ENCODE measurements at regions not wholly inside any gene's neighbourhood (a gene's known extent, or its start where the extent isn't known, plus 50 kb on each side); places are given as distances from the start of the nearest gene placed in this dataset.

DNA sequence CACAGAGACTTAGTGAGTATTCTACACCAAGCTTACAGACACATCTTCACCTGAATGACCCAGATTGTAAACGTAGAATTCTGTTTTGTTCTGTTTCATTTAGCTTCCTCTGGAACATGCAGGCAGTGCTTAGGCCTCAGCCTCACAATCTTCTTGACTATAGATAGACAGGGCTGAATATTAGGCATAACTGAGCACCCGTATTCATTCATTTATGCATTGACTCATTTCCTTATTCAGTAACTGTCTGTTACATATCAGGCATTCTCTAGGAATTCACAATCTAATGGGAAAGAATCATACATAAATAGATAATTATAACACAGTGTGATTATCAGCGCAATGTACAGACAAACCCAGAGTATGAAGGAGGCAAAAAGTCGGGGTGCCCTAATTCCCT lies 124.9 kb upstream of the ETAA1 start (continued):
- TF ChIP-seq, protein P1, sequence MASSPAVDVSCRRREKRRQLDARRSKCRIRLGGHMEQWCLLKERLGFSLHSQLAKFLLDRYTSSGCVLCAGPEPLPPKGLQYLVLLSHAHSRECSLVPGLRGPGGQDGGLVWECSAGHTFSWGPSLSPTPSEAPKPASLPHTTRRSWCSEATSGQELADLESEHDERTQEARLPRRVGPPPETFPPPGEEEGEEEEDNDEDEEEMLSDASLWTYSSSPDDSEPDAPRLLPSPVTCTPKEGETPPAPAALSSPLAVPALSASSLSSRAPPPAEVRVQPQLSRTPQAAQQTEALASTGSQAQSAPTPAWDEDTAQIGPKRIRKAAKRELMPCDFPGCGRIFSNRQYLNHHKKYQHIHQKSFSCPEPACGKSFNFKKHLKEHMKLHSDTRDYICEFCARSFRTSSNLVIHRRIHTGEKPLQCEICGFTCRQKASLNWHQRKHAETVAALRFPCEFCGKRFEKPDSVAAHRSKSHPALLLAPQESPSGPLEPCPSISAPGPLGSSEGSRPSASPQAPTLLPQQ (tag by site-specific recombination; IDR thresholded peaks at IDR 0.05), result no peak
- TF ChIP-seq, protein P2, sequence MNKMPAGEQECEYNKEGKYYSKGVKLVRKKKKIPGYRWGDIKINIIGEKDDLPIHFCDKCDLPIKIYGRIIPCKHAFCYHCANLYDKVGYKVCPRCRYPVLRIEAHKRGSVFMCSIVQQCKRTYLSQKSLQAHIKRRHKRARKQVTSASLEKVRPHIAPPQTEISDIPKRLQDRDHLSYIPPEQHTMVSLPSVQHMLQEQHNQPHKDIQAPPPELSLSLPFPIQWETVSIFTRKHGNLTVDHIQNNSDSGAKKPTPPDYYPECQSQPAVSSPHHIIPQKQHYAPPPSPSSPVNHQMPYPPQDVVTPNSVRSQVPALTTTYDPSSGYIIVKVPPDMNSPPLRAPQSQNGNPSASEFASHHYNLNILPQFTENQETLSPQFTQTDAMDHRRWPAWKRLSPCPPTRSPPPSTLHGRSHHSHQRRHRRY (tag by site-specific recombination; IDR thresholded peaks at IDR 0.05), result no peak
- TF ChIP-seq ZNF621 (tag by site-specific recombination; IDR thresholded peaks at IDR 0.05), result no peak
- no peak for TF ChIP-seq ZNF324 (tag by site-specific recombination; IDR thresholded peaks at IDR 0.05)
- no peak for TF ChIP-seq ZNF292 (tag by site-specific recombination; IDR thresholded peaks at IDR 0.05; ENCODE audit: borderline replicate concordance, low read depth)
- no peak for TF ChIP-seq SCRT1 (tag by site-specific recombination; IDR thresholded peaks at IDR 0.05; ENCODE audit: borderline replicate concordance)
- no peak for TF ChIP-seq OVOL3 (tag by site-specific recombination; IDR thresholded peaks at IDR 0.05)
- no peak for TF ChIP-seq ZNF837 (tag by site-specific recombination; IDR thresholded peaks at IDR 0.05)
- no peak for TF ChIP-seq ZNF366 (tag by site-specific recombination; conservative IDR thresholded peaks at IDR 0.05)
- TF ChIP-seq, protein P3, sequence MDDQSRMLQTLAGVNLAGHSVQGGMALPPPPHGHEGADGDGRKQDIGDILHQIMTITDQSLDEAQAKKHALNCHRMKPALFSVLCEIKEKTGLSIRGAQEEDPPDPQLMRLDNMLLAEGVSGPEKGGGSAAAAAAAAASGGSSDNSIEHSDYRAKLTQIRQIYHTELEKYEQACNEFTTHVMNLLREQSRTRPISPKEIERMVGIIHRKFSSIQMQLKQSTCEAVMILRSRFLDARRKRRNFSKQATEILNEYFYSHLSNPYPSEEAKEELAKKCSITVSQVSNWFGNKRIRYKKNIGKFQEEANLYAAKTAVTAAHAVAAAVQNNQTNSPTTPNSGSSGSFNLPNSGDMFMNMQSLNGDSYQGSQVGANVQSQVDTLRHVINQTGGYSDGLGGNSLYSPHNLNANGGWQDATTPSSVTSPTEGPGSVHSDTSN (CRISPR knock-in tag; IDR thresholded peaks at IDR 0.05), result no peak
- TF ChIP-seq ZNF211 (tag by site-specific recombination; IDR thresholded peaks at IDR 0.05; ENCODE audit: low read depth), result no peak
- no peak for TF ChIP-seq ZNF174 (tag by site-specific recombination; IDR thresholded peaks at IDR 0.05)
- TF ChIP-seq ZNF777 (tag by site-specific recombination; IDR thresholded peaks at IDR 0.05; ENCODE audit: borderline replicate concordance), result no peak
- no peak for TF ChIP-seq ZNF221 (tag by site-specific recombination; IDR thresholded peaks at IDR 0.05; ENCODE audit: borderline replicate concordance)
- TF ChIP-seq SP2 (tag by site-specific recombination; IDR thresholded peaks at IDR 0.05), result no peak
- TF ChIP-seq, protein P4, sequence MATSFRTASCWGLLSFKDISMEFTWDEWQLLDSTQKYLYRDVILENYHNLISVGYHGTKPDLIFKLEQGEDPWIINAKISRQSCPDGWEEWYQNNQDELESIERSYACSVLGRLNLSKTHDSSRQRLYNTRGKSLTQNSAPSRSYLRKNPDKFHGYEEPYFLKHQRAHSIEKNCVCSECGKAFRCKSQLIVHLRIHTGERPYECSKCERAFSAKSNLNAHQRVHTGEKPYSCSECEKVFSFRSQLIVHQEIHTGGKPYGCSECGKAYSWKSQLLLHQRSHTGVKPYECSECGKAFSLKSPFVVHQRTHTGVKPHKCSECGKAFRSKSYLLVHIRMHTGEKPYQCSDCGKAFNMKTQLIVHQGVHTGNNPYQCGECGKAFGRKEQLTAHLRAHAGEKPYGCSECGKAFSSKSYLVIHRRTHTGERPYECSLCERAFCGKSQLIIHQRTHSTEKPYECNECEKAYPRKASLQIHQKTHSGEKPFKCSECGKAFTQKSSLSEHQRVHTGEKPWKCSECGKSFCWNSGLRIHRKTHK (tag by site-specific recombination; IDR thresholded peaks at IDR 0.05), result no peak

DNA sequence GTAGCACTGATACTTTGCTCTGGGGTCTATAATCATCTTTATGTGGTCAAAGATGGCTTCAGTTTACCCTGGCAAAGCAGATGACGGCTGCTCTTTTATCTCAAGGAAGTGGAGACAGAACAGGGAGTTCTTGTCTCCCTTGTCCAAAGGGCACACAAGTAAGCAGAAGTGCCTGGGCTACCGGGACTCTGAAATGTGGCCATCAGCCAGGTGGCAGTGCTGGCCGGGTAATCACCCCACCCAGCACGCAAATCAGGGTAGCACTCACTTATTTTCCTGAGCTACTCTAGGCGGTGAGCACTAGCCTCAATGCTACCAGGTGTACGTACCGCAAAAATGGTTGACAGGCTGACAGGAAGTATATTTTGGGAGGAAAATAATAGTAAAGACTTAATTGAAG lies 119.7 kb upstream of the ETAA1 start:
- CTCF ChIA-PET, result no interaction called here
- Histone ChIP-seq H3K36me3 (ENCODE audit: control insufficient read depth in 2 of 2, insufficient read depth in 1 of 2, low read length in 2 of 2) (no peaks in the 10 kb centered on the region), H3K9me3 (ENCODE audit: control insufficient read depth, insufficient read depth, low read depth, low read length) (no peaks in the 10 kb centered on the region), H3K27ac (ENCODE audit: extremely low read depth, low read depth, low read length) (no peak overlapping the region), H3K4me3 (ENCODE audit: low read depth, low read length) (no peak overlapping the region), H3K4me1 (ENCODE audit: control insufficient read depth, insufficient read depth, low read length) (no peaks in the 10 kb centered on the region)
- TF ChIP-seq, protein P5, sequence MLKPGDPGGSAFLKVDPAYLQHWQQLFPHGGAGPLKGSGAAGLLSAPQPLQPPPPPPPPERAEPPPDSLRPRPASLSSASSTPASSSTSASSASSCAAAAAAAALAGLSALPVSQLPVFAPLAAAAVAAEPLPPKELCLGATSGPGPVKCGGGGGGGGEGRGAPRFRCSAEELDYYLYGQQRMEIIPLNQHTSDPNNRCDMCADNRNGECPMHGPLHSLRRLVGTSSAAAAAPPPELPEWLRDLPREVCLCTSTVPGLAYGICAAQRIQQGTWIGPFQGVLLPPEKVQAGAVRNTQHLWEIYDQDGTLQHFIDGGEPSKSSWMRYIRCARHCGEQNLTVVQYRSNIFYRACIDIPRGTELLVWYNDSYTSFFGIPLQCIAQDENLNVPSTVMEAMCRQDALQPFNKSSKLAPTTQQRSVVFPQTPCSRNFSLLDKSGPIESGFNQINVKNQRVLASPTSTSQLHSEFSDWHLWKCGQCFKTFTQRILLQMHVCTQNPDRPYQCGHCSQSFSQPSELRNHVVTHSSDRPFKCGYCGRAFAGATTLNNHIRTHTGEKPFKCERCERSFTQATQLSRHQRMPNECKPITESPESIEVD (tag by site-specific recombination; IDR thresholded peaks at IDR 0.05), result no peak
- no peak for TF ChIP-seq EGR2 (tag by site-specific recombination; IDR thresholded peaks at IDR 0.05; ENCODE audit: low read depth)
- no peak for TF ChIP-seq ZNF837 (tag by site-specific recombination; IDR thresholded peaks at IDR 0.05)
- no peak for TF ChIP-seq ZNF561 (tag by site-specific recombination; IDR thresholded peaks at IDR 0.05; ENCODE audit: borderline replicate concordance)
- TF ChIP-seq, protein P6, sequence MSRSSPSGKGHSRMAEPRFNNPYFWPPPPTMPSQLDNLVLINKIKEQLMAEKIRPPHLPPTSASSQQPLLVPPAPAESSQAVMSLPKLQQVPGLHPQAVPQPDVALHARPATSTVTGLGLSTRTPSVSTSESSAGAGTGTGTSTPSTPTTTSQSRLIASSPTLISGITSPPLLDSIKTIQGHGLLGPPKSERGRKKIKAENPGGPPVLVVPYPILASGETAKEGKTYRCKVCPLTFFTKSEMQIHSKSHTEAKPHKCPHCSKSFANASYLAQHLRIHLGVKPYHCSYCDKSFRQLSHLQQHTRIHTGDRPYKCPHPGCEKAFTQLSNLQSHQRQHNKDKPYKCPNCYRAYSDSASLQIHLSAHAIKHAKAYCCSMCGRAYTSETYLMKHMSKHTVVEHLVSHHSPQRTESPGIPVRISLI (tag by site-specific recombination; IDR thresholded peaks at IDR 0.05), result no peak
- TF ChIP-seq ZNF76 (tag by site-specific recombination; IDR thresholded peaks at IDR 0.05; ENCODE audit: borderline replicate concordance, low read depth), result no peak
- no peak for TF ChIP-seq ZNF555 (tag by site-specific recombination; conservative IDR thresholded peaks at IDR 0.05)
- no peak for TF ChIP-seq ZFP69B (tag by site-specific recombination; IDR thresholded peaks at IDR 0.05)
- no peak for TF ChIP-seq ZNF558 (tag by site-specific recombination; IDR thresholded peaks at IDR 0.05)
- TF ChIP-seq ZNF2 (tag by site-specific recombination; IDR thresholded peaks at IDR 0.05), result no peak
- POLR2A ChIA-PET, result no interaction called here
